OCI-LY1 (cell line): ENCODE measurements at regions not wholly inside any gene's neighbourhood (a gene's known extent, or its start where the extent isn't known, plus 50 kb on each side); places are given as distances from the start of the nearest gene placed in this dataset.

Experiments
- H2AFZ ChIP-seq: fragments of 200-600 bp; sonication (generic), shearing (Covaris generic); 2 replicates; pipeline ENCODE4 v1.6.0; 2014; ENCODE audit warnings: antibody characterized with exemption, mild to moderate bottlenecking, low read length
- H3F3A ChIP-seq: fragments of 200-600 bp; sonication (generic), shearing (Covaris generic); 2 replicates; pipeline ENCODE4 v1.6.0; 2014; ENCODE audit warnings: mild to moderate bottlenecking, antibody characterized with exemption, low read length, moderate library complexity; ENCODE audit not compliant: insufficient read depth
- H3K27ac ChIP-seq: fragments of 200-600 bp; sonication (generic); 2 replicates; pipeline ENCODE4 v1.5.1; 2014; ENCODE audit warnings: low read length, mixed run types, mild to moderate bottlenecking, low read depth; ENCODE audit not compliant: poor library complexity, severe bottlenecking
- H3K27me3 ChIP-seq: fragments of 200-600 bp; sonication (generic); 2 replicates; pipeline ENCODE4 v1.6.0; 2014; ENCODE audit warnings: antibody characterized with exemption, mild to moderate bottlenecking, low read length, moderate library complexity; ENCODE audit not compliant: insufficient read depth
- H3K36me3 ChIP-seq: fragments of 200-600 bp; sonication (generic); 2 replicates; pipeline ENCODE4 v1.6.1; 2014; ENCODE audit warnings: mild to moderate bottlenecking, antibody characterized with exemption, low read length, moderate library complexity, mixed read lengths; ENCODE audit not compliant: insufficient read depth
- H3K4me1 ChIP-seq: fragments of 200-600 bp; sonication (generic); 2 replicates; pipeline ENCODE4 v1.5.1; 2014; ENCODE audit warnings: mild to moderate bottlenecking, low read length, moderate library complexity; ENCODE audit not compliant: insufficient read depth, severe bottlenecking
- H3K4me2 ChIP-seq: fragments of 200-600 bp; sonication (generic), shearing (Covaris generic); 2 replicates; pipeline ENCODE4 v1.6.1; 2014; ENCODE audit warnings: low read length
- H3K4me3 ChIP-seq: fragments of 200-600 bp; sonication (generic); 2 replicates; pipeline ENCODE4 v1.5.1; 2014; ENCODE audit warnings: low read length, low read depth, mild to moderate bottlenecking, mixed read lengths; ENCODE audit not compliant: poor library complexity, severe bottlenecking
- H3K79me2 ChIP-seq: fragments of 200-600 bp; shearing (Covaris generic); 2 replicates; pipeline ENCODE4 v1.6.1; 2016; ENCODE audit warnings: mixed run types, low read length, mixed read lengths; ENCODE audit not compliant: insufficient read depth
- H3K9ac ChIP-seq: fragments of 200-600 bp; sonication (generic), shearing (Covaris generic); 2 replicates; pipeline ENCODE4 v1.6.1; 2014; ENCODE audit warnings: mild to moderate bottlenecking, low read length, mixed read lengths
- H3K9me2 ChIP-seq: fragments of 200-600 bp; sonication (generic), shearing (Covaris generic); 2 replicates; pipeline ENCODE4 v1.6.1; 2014; ENCODE audit warnings: low read depth, mild to moderate bottlenecking, low read length, mixed read lengths
- H3K9me3 ChIP-seq: fragments of 200-600 bp; shearing (Covaris generic); 2 replicates; pipeline ENCODE4 v1.6.1; 2014; ENCODE audit warnings: low read length, mixed read lengths
- H4K20me1 ChIP-seq: fragments of 200-600 bp; sonication (generic), shearing (Covaris generic); 2 replicates; pipeline ENCODE4 v1.6.0; 2016; ENCODE audit warnings: mild to moderate bottlenecking, low read length; ENCODE audit not compliant: insufficient read depth
- EZH2 ChIP-seq: fragments of 200-600 bp; sonication (generic), shearing (Covaris generic); IDR thresholded peaks from 2 replicates; pipeline ENCODE4 v1.8.0; 2017; ENCODE audit warnings: borderline replicate concordance, mixed run types, mild to moderate bottlenecking, antibody characterized with exemption, low read length, moderate library complexity, mixed read lengths
- TF ChIP-seq, protein P1 (sequence below): fragments of 200-600 bp; sonication (generic), shearing (Covaris generic); IDR thresholded peaks from 2 replicates; pipeline ENCODE4 v1.5.1; 2017; ENCODE audit warnings: mild to moderate bottlenecking, antibody characterized with exemption, low read length, moderate library complexity, mixed read lengths

DNA sequence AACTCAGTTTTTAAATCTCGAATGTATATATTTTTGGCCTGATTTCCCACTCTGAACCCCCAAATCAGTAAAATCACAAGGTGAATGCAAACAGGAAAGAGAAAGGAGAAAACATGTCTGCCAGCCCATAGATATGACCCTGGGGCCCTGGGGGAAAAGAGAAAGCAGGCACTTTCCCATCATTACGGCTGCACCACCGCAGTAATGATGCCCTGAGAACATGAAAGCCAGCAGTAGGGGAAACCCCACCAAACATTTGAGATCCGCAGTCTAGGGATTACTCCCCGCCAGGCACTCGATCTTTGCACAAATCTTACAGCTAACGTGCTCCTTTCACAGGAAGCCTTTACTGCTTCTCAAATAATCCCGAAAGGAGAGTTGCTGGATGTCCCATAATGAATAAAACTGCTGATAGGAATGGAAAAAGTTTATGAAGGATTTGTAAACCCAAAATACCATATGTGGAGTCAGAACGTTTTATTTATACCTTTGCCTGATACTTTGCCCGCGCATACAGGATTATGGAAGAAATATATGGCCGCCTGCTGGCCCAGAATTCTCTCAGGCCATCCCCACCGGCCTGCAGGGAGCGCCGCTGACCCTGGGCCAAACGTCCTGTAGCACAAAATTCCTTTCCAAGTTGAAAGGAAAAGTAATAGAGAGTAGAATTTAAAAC lies 180.0 kb upstream of the INHBA start:
- Histone ChIP-seq H4K20me1 (no peaks in the 10 kb centered on the region), H3K9me3 (no peaks in the 10 kb centered on the region), H3K36me3 (no peaks in the 10 kb centered on the region), H3K9ac (no peak overlapping the region), H3K27me3 (no peaks in the 10 kb centered on the region), H3K79me2 (no peaks in the 10 kb centered on the region), H3K9me2 (no peaks in the 10 kb centered on the region), H3K27ac (no peak overlapping the region), H3K4me2 (no peak overlapping the region), H3K4me1 (peaks cover 10% of the 10 kb centered on the region), H3F3A (no peaks in the 10 kb centered on the region), H3K4me3 (no peak overlapping the region), H2AFZ (no peak overlapping the region)
- TF ChIP-seq EZH2: no peak
- TF ChIP-seq, protein P1, sequence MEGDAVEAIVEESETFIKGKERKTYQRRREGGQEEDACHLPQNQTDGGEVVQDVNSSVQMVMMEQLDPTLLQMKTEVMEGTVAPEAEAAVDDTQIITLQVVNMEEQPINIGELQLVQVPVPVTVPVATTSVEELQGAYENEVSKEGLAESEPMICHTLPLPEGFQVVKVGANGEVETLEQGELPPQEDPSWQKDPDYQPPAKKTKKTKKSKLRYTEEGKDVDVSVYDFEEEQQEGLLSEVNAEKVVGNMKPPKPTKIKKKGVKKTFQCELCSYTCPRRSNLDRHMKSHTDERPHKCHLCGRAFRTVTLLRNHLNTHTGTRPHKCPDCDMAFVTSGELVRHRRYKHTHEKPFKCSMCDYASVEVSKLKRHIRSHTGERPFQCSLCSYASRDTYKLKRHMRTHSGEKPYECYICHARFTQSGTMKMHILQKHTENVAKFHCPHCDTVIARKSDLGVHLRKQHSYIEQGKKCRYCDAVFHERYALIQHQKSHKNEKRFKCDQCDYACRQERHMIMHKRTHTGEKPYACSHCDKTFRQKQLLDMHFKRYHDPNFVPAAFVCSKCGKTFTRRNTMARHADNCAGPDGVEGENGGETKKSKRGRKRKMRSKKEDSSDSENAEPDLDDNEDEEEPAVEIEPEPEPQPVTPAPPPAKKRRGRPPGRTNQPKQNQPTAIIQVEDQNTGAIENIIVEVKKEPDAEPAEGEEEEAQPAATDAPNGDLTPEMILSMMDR: no peak

- Histone ChIP-seq H3K79me2 (no peaks in the 10 kb centered on the region), H3K9me3 (no peaks in the 10 kb centered on the region), H4K20me1 (no peaks in the 10 kb centered on the region), H3K9ac (no peak overlapping the region), H3K4me2 (no peak overlapping the region), H3K36me3 (no peaks in the 10 kb centered on the region), H3K9me2 (no peaks in the 10 kb centered on the region), H3K27ac (no peak overlapping the region), H3K27me3 (no peaks in the 10 kb centered on the region), H3K4me3 (no peak overlapping the region), H3K4me1 (peaks cover 10% of the 10 kb centered on the region), H3F3A (no peaks in the 10 kb centered on the region), H2AFZ (no peak overlapping the region)
- TF ChIP-seq, protein P1: no peak
These were observed 179.4 kb upstream of the INHBA start for GRCh38 chr7:41882256-41882655.

DNA sequence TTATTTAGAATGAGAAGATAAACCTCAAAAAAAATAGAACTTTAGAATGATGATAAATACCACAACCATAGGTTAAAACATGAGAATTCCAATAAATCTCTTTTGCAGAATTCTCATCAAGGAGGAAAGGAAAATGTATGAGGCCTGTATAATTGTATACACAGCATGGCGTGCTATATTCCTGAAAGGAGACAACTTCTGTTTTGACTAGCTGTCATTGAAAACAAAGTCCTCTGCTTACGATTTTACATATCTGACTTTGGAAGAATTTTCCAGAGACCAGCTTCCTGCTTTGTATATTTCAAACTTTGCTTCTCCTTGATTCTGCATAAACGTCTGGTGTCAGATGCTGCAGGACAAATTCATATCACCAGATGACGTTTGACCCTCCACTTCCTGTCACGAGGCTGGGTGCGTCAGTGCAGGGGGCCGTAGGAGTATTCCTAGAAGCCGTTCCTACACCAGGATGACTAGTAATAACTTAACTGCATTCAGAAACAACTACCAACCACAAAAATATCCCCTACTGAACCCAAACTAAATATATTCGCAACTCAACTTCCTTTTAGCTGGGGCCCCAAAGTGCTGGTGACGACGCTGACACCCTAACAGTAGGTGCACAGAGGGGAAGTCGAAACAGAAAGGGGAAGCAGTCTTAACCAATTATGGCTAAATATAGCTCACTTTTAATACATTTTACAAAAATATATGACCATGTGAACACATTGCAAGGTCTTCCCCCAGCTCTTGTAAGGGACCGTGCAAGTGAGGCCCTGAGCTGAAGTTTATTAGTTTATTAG lies 178.6 kb upstream of the INHBA start:
- no peaks in the 10 kb centered on the region for H3F3A ChIP-seq
- no peaks in the 10 kb centered on the region for H3K9me3 ChIP-seq
- H3K27ac ChIP-seq: no peak overlapping the region
- H3K4me1 ChIP-seq: peaks cover 10% of the 10 kb centered on the region
- no peaks in the 10 kb centered on the region for H3K27me3 ChIP-seq
- no peaks in the 10 kb centered on the region for H3K36me3 ChIP-seq
- no peak overlapping the region for H3K4me3 ChIP-seq
- H3K9me2 ChIP-seq: no peaks in the 10 kb centered on the region
- H2AFZ ChIP-seq: no peak overlapping the region
- no peaks in the 10 kb centered on the region for H4K20me1 ChIP-seq
- no peaks in the 10 kb centered on the region for H3K79me2 ChIP-seq
- TF ChIP-seq, protein P1: no peak
- TF ChIP-seq EZH2: no peak
- no peak overlapping the region for H3K9ac ChIP-seq
- peak overlapping the region; percentile 24; the same call in 1 of the 2 replicates for H3K4me2 ChIP-seq
